Adrenal gland (tissue), 9 donors: ENCODE measurements at regions not wholly inside any gene's neighbourhood (a gene's known extent, or its start where the extent isn't known, plus 50 kb on each side); places are given as distances from the start of the nearest gene placed in this dataset.

Experiments used
- DNase-seq, 7 donors: peaks; one replicate each; pipeline ENCODE4 v3.0.0-alpha.2; 2019 to 2020
- H3K27ac ChIP-seq, 5 donors: fragments of 200-600 bp; sonication (generic) in 4 of 5; 1 replicate in 3 of 5; 2 replicates in 2 of 5; pipeline versions ENCODE4 v1.5.1 to v1.8.0; 2016 to 2020; ENCODE audit warnings: mild to moderate bottlenecking in 1 of 5
- H3K27me3 ChIP-seq: fragments of 200-600 bp; 2 replicates; pipeline ENCODE4 v1.8.0; 2021
- H3K36me3 ChIP-seq, 2 donors: fragments of 200-600 bp; replicated peaks in 1 of 2; 1 replicate in 1 of 2; 2 replicates in 1 of 2; pipeline versions ENCODE4 v1.5.1 to v1.8.0; 2018 to 2022
- H3K4me1 ChIP-seq, 2 donors: fragments of 200-600 bp; replicated peaks in 1 of 2; 1 replicate in 1 of 2; 2 replicates in 1 of 2; pipeline versions ENCODE4 v1.5.1 to v1.8.0; 2018 to 2021
- H3K4me3 ChIP-seq, 4 donors: fragments of 200-600 bp; sonication (generic) in 3 of 4; one replicate each; pipeline ENCODE4 v1.5.1; 2016 to 2018
- H3K9me3 ChIP-seq, 3 donors: fragments of 200-600 bp; sonication (generic) in 1 of 3; replicated peaks in 1 of 3; 1 replicate in 2 of 3; 2 replicates in 1 of 3; pipeline versions ENCODE4 v1.5.1 to v1.8.0; 2016 to 2021
- CTCF ChIP-seq, 6 experiments: fragments of 450-650 bp in 4 of 6; fragments of 200-600 bp in 2 of 6; sonication (generic) in 1 of 6; IDR thresholded peaks; 1 replicate in 5 of 6; 2 replicates in 1 of 6; pipeline versions ENCODE4 v1.5.1 to v1.8.0; 2016 to 2021; ENCODE audit warnings: antibody characterized with exemption in 6 of 6, mild to moderate bottlenecking in 2 of 6, moderate library complexity in 1 of 6
- POLR2A ChIP-seq, 2 donors: fragments of 450-650 bp; IDR thresholded peaks; one replicate each; pipeline ENCODE4 v1.6.1; 2017; ENCODE audit warnings: antibody characterized with exemption in 2 of 2, mild to moderate bottlenecking in 2 of 2, moderate library complexity in 1 of 2
- WGBS, 4 donors: extraction: QIAGEN DNeasy Blood & Tissue Kit in 2 of 4; methylation state at CpG; one replicate each; pipeline versions ENCODE4 v1.1.5 to v1.1.7; 2013 to 2017; 5-methylcytosine and 5-hydroxymethylcytosine counted together
- intact Hi-C, 2 donors: fragments of 100-400 bp; cut with DNase I; formaldehyde crosslinking; loops; one replicate each; pipeline versions ENCODE4 v1.14.1 to v1.15.0; 2022 to 2023
- donor health status: healthy with polysubstance abuse.
- donor health status: Bipolar disorder and iron deficiency.
- donor health status: DM: yes; HTN: yes; CAD: no.
- donor health status: DM: no; HTN: no; CAD: no.
- donor health status: DM: no; HTN: no; CAD: no.

DNA sequence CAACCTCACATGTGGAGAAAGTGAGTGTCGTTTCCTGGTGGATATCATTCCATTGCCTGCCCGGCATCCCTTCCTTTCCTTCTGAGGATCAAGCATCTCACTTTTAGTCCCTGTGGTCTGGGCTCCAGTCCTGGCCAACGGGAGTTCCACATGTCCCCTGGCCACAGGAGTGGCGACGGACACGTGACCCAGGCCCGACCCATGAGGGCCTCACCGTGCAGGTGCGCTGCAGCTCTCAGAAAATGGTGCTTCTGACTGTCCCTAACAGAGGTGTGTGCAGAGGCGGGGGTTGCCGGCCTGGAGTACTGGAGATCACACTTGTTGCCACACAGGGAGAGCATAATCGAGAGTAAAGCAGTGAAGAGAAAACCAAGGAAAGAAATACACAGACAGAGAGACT is 476.9 kb upstream of the FRG1 start:
- no peaks in the 10 kb centered on the region for H3K36me3 ChIP-seq
- intact Hi-C loops = no loop called here
- no peaks in the 10 kb centered on the region for H3K27me3 ChIP-seq
- no peak overlapping the region for H3K27ac ChIP-seq
- TF ChIP-seq POLR2A (IDR thresholded peaks at IDR 0.05) = no peak
- no peak for TF ChIP-seq CTCF (IDR thresholded peaks at IDR 0.05)
- 90 to 92% (median 90%) methylated on average over 12 of the region's 12 CpGs for WGBS, 4 donors
- no peaks in the 10 kb centered on the region for H3K4me1 ChIP-seq
- H3K4me3 ChIP-seq = no peak overlapping the region
- DNase-seq = no peak
- H3K9me3 ChIP-seq = no peaks in the 10 kb centered on the region

DNA sequence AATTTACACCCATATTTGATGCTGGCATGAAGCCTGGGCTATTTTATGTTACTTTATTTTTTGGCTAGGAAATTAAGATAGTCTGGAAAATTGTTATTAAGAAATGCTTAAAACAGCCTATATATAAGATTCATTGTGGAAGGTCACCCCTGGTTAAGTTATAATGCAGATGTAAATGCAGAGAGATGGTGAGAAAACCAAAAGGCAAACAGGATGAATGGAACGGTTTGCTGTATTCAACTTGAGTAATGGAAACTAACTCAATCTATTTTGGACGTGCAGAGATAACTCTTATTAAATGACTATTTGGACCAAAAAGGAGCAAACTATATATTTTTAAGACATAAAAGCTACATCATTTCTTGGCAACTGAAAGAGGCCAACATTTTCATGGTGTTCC is 446.3 kb upstream of the FRG1 start:
- intact Hi-C loops = no loop called here
- no peaks in the 10 kb centered on the region for H3K9me3 ChIP-seq
- H3K4me1 ChIP-seq = no peaks in the 10 kb centered on the region
- H3K27me3 ChIP-seq = no peaks in the 10 kb centered on the region
- no peak for DNase-seq
- H3K4me3 ChIP-seq = no peak overlapping the region
- 59 to 69% (median 63%) methylated on average over 2 of the region's 2 CpGs for WGBS, 4 donors
- TF ChIP-seq POLR2A (IDR thresholded peaks at IDR 0.05) (no peak), CTCF (IDR thresholded peaks at IDR 0.05) (no peak)
- H3K27ac ChIP-seq = no peak overlapping the region
- no peaks in the 10 kb centered on the region for H3K36me3 ChIP-seq

DNA sequence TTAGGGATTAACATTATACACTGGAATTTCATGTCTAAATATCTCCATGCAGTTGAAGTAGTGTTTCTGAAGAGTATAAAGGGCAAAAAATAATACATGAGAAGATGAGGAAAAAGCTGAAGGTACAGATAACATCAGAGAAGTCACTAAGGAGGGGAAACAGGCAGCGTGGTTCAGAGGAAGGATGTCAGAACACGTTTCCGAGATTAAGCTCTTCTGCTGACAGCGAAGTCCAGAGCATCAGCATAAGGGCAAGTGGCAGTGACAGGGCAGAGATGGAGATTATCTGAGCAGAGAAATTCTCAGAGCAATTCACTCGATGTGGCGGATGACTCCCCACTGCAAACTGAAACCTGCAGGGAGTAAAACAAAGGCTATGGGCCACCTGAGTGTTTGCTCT is 443.2 kb upstream of the FRG1 start:
- intact Hi-C loops = no loop called here

GRCh38 chr4:189497996-189498395 is 442.7 kb upstream of the FRG1 start:
- H3K27me3 ChIP-seq = no peaks in the 10 kb centered on the region

More for the DNA sequence above, 443.2 kb upstream of the FRG1 start:
- H3K27me3 ChIP-seq = no peaks in the 10 kb centered on the region
- no peak overlapping the region for H3K27ac ChIP-seq
- H3K36me3 ChIP-seq = no peaks in the 10 kb centered on the region
- no peaks in the 10 kb centered on the region for H3K4me1 ChIP-seq
- WGBS, 4 donors = 53 to 70% (median 60%) methylated on average over 6 of the region's 6 CpGs
- H3K9me3 ChIP-seq = no peaks in the 10 kb centered on the region
- TF ChIP-seq CTCF (IDR thresholded peaks at IDR 0.05) = no peak
- TF ChIP-seq POLR2A (IDR thresholded peaks at IDR 0.05) = no peak
- H3K4me3 ChIP-seq = no peak overlapping the region
- no peak for DNase-seq

More at GRCh38 chr4:189497996-189498395, 442.7 kb upstream of the FRG1 start:
- Histone ChIP-seq H3K4me1 (no peaks in the 10 kb centered on the region), H3K27ac (no peak overlapping the region), H3K36me3 (no peaks in the 10 kb centered on the region), H3K9me3 (no peaks in the 10 kb centered on the region), H3K4me3 (no peak overlapping the region)
- no peak for TF ChIP-seq POLR2A (IDR thresholded peaks at IDR 0.05)
- no peak for TF ChIP-seq CTCF (IDR thresholded peaks at IDR 0.05)
- WGBS, 4 donors = 80 to 87% (median 81%) methylated on average over 10 of the region's 10 CpGs
- no peak for DNase-seq
- intact Hi-C loops = no loop called here
